22Rv1 (cell line): ENCODE measurements at regions not wholly inside any gene's neighbourhood (a gene's known extent, or its start where the extent isn't known, plus 50 kb on each side); places are given as distances from the start of the nearest gene placed in this dataset.

Source experiments
- H3K27ac ChIP-seq: fragments of 450-650 bp; 2 replicates; pipeline ENCODE4 v1.5.1; 2017
- CTCF ChIP-seq: fragments of 450-650 bp; IDR thresholded peaks from 2 replicates; pipeline ENCODE4 v1.5.1; 2017; ENCODE audit warnings: mild to moderate bottlenecking
- ZFX ChIP-seq: fragments of 450-650 bp; IDR thresholded peaks from 2 replicates; pipeline ENCODE4 v1.6.1; 2017; ENCODE audit warnings: antibody characterized with exemption, borderline replicate concordance

- H3K27ac ChIP-seq = no peak overlapping the region
- TF ChIP-seq ZFX (no peak), CTCF (no peak)
These were observed 72.4 kb upstream of the CLDN10 start for GRCh38 chr13:95480131-95480545.

- no peak for TF ChIP-seq CTCF
- no peak for TF ChIP-seq ZFX
- H3K27ac ChIP-seq = no peak overlapping the region
These were observed 71.4 kb upstream of the CLDN10 start for GRCh38 chr13:95480791-95481780.

GRCh38 chr13:95484052-95484451 lies 68.5 kb upstream of the CLDN10 start:
- TF ChIP-seq ZFX (no peak), CTCF (no peak)
- H3K27ac ChIP-seq = no peak overlapping the region

GRCh38 chr13:95485045-95485517 lies 67.4 kb upstream of the CLDN10 start:
- TF ChIP-seq ZFX (no peak), CTCF (no peak)
- no peak overlapping the region for H3K27ac ChIP-seq

- H3K27ac ChIP-seq = no peak overlapping the region
- TF ChIP-seq ZFX (no peak), CTCF (no peak)
These were observed 66.9 kb upstream of the CLDN10 start for GRCh38 chr13:95485518-95486144.

- no peak for TF ChIP-seq ZFX
- no peak for TF ChIP-seq CTCF
- H3K27ac ChIP-seq = no peak overlapping the region
These were observed 60.3 kb upstream of the CLDN10 start for GRCh38 chr13:95492044-95492801.
